Retina (tissue), 1 donor: ENCODE measurements at regions not wholly inside any gene's neighbourhood (a gene's known extent, or its start where the extent isn't known, plus 50 kb on each side); places are given as distances from the start of the nearest gene placed in this dataset.
A peak's percentile ranks its signal among the peaks of the same experiment; 100 is the strongest.

ENCODE experiments used
- DNase-seq: peaks from one replicate; pipeline ENCODE4 v3.0.0-alpha.2; 2016

GRCh38 chr1:29521811-29522580 lies 285.7 kb downstream of the PTPRU start:
- no peak for DNase-seq

DNA sequence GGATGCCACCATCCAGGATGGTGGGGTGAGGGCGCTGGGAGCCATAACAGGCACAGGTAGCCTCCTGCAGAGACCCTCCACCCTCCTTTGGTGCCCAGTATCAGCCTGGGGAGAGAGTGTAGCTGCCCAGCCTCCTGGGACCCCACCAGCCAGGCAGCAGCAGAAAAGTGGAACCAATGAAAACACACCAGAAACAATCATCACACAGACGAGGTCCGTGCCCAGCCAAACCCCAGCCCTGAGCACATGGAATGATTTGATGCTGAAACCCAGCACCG lies 285.1 kb downstream of the PTPRU start:
- DNase-seq, result no peak

DNA sequence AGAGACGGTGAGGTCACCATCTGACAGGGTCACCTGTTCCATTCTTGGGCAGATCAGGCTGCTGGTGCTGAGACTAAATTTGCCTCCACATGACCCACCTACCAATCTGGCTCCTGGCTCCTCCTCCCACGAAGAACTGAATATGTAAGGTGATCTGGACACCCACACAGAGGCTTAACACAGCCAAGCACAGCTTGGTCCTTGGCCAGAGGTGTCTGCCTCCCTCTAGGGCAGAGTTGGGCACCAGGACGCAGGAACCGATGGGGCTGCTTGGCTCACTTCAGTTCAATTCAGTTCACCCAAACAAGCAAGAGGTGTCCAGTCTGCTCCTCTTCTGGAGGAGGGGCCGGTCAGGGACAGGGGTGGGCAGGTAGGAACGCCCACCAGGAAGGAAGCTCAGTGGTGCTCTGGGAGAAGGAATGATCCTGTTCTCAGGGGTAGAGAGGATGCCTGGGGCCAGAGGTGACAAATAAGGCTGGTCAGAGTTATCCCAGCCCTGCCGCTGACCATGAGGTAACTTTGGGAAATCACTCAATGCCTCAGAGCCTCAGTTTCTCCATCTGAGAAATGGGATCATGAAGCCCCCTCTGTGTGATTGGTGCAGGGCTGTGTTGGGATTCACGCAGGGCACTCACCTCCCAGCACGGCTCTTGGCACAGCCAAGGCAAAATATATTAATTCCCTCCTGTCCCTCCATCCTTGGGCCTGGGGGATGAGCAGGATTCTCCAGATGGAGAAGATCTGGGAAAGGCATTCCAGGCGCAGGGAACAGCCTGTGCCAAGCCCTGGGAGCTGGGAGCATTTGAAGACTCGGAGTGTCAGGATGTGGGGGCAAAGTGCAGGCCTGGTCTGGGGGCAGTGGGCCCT lies 284.5 kb downstream of the PTPRU start:
- DNase-seq, result no peak

- DNase-seq, result peak; percentile 53
These were observed 283.4 kb downstream of the PTPRU start for GRCh38 chr1:29519788-29520110.

- DNase-seq, result no peak
These were observed 282.9 kb downstream of the PTPRU start for GRCh38 chr1:29519108-29519787.

DNA sequence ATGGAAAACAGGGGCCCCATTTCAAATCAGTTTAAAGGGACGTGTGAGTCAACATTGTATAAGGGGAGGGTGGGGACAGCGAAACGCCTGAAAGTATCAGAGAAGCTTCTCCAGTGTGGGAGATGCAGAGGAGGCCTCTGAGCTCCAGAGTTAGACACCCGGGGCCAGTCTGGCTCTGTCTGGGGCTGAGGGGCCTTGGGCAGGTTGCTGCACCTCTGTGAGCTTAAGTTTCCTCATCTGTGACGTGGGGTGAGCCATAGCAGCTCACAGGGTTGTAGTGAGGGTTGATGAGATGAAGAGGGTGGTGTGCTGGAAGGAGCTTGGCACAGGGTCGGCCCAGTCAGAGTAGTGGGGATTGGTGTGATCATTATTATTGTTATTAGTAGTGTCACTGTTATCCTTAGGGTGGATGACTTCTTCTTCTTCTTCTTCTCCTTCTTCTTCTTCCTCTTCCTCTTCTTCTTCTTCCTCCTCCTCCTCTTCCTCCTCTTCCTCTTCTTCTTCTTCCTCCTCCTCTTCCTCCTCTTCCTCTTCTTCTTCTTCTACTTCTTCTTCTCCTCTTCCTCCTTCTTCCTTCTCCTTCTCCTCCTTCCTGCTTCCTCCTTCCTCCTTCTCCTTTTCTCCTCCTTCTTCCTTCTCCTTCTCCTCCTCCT lies 282.0 kb downstream of the PTPRU start:
- no peak for DNase-seq

DNA sequence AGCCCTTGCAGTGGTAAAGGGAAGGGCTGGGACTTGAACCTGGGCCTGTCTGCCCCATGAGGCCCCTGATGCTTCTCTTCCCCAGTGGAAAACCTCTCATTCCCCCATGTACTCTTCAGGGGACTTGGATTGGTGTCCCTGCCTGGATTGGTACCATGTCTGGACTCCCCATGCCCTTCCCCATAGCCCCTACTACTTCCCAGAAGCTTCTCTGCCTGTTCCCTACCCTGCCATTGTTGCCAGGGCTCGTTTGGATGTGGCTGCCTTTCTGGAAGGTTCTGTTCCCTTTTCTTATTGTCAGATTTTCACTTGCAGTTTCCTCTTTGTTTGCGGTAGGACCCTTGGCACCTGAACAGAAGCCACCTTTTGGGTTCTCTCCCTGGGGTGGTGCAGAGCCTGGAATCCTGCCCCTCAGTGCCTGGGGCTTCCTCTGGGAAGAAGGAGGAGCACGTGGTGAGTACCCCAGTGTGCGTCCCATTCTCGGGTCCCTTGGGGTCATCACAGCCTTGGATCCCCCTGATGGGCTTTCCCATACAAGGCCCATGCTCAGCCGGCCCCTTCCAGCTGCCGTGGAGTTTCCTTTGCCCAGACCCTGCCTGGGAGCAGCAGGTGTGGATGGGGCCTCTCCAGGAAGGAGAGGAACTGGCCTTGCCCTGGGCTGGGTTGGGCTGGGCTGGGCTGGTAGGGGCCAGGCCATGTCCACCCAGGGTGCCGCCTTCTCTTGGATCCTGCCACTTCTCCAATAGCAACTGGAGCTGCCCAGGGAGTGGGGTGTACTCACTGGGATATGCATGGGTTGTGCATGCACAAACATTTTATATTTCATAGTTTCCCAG lies 281.1 kb downstream of the PTPRU start:
- no peak for DNase-seq

DNA sequence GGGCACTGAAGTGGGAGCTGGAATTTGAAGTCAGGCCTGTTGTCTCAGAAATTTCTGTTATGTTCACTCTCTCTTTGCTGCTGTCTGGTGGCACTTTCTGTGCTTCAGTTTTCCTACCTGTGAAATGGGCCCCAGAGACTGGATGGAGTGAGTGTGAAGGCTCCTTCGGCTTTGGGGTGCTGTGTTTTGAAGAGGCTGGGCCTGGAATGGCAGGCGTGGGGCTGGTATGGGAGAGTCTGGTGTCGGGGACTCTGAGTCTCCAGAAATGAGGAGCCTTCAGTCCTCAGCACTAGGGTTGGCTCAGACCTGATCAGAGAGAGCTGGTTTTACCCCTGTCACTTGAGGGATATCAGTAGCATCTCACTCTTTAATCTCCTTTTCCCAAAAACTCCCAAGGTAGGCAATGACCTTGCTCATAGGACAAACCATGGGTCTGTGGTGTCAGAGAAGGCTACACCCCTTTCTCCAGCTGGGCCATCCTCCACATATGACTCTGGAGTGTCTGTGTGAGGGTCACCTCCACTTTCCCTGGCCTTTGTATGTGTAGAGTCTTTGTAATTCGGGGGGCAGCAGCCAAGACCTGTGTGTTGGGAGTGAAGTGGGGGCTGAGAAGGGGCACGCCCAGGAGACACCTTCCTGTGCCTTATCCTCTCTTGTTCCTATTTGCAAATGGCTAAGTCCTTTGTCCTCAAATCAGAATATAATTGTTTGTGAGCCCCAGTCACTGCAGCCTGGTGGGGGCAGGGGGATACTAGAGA lies 279.9 kb downstream of the PTPRU start:
- DNase-seq, result no peak

DNA sequence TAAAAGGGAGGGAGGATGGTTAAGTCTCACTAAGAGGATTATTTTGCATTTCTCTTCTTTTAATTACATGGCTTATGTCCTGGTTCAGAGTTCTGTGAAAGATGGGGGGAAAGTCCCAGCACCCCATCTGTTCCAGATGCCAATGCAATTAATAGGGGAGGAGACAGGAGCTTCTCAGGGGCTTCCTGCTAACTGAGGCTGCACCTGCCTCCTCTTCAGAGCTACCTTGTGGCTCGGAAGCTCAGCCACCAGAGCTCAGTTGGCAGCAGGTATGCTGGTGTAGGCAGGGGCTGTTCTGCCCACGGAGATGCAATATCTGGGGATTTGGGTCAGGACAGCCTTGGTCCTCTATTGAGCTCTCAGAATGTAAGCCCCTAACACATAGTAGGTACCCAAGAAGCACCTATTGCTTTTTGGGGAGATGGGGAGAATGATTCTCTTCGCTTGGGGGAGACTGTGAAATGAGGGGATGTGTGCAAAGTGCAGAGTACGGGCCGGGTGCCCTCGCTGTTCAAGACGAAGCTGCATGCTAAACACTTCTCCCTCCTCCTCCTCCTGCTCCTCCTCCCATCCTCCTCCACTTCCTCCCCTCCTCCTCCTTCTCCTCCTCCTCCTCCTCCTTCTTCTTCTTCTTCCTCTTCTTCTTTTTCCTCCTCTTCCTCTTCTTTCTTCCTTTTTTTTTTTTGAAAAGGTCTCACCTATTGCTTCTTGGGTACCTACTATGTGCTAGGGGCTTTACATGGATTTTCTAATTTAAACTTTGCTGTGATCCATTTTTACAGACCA lies 279.0 kb downstream of the PTPRU start:
- no peak for DNase-seq

DNA sequence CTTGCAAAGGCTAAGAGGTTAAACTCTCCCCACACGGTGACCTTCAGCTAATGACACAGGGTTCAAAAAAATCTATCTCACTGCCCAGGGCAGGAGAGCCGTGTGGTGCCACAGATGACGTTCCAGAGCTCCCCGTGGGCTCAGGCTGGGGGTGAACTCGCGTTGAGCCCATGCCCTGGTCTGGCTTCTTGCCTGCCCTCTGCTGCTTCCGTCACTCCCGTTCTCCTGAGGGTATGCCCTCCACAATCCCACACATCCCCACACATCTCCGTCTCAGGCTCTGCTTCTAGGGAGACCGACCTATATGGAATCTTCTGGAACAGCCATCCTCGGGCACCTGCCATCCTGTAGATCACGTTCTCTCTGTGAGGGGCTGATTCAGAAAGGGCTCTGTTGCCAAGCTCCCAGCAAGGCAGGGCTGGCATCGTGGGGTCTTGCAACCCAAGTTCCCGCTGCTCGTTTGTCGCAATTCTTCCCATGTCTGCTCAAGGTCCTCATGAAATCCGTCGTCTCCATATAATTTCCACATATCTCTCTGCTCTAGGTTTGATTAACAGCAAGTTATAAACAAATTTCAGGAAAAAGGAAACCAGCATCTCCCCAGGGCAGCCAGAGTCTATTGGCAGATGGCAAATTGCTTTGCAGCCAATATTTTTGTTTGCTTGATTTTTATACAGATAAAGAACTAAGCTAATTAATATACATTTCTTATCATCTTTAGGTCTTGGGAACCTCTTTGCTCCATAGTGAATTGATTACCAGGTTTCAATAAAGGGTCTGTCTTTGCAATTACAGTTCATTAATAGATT lies 278.2 kb downstream of the PTPRU start:
- no peak for DNase-seq

- no peak for DNase-seq
These were observed 277.0 kb downstream of the PTPRU start for GRCh38 chr1:29513357-29513756.

GRCh38 chr1:29511436-29511835 lies 275.1 kb downstream of the PTPRU start:
- no peak for DNase-seq

DNA sequence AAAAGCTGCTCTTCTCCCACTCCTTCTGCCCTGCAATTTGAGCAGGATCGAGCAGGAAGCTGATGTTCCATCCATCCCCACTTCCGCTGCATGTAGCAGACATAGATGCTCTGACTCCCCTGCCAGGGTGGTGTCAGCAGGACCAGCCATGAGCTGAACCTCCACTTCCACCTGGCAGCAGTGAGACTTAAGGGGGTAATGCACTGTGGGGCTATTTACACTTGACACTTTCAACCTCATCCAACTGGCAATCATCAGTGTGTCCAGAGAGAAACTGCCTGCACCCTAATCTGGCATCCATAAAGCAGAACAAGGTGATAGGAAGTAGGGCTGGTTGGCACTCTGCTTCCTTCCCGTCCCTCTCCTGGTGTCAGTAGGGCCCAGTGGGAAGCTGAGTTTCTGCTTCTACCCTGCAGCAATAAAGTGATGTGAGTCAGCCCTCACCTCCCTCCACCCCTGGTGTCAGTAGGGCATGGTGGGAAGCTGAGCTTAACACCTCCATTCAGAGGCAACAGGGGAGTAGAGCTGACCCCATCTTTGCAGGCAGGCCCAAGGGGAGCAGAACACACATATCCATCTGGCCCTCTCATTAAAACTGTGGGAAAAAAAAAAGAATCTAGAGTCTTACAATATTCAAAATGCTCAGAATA lies 272.3 kb downstream of the PTPRU start:
- no peak for DNase-seq

- no peak for DNase-seq
These were observed 270.4 kb downstream of the PTPRU start for GRCh38 chr1:29506678-29507225.

DNA sequence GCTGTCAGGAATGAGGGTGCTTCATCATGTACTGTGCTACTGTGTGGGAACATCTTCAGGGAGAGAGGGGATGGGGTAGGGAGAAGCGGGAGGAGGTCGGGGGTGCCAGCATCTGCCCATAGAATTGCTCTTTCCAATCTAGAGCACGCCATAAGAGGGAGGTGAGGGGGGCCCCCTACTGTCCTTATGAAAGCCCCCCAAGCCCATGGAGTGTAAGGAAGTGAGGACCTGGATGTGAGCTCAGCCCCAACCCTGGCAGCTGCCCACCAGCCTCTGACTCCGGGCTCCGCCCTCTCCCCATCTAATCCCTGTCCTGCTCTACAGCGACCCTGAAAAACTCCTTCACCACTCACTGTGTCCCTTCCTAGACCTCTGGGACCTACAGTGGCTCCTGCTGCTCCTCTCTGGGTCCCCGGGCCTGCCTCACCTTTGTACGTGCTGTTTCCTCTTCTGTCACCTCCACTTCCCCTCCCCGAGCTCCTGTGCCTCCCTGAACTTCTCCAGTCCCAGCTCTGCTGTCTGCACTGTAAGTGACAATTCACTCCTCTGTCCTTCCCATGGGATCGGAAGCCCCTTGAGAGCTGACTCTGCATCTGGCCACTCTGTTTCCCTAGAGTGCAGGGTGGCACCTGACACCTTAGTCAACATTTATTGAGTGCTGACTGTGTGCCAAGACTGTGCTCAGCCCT lies 269.4 kb downstream of the PTPRU start:
- no peak for DNase-seq

- DNase-seq, result no peak
These were observed 268.5 kb downstream of the PTPRU start for GRCh38 chr1:29504709-29505410.

GRCh38 chr1:29504196-29504595 lies 267.9 kb downstream of the PTPRU start:
- DNase-seq, result no peak
